CD14-positive monocyte (primary cell): ENCODE measurements at regions not wholly inside any gene's neighbourhood (a gene's known extent, or its start where the extent isn't known, plus 50 kb on each side); places are given as distances from the start of the nearest gene placed in this dataset.
A peak's percentile ranks its signal among the peaks of the same experiment; 100 is the strongest.
"Not testable (repeated sequence)": the region's sequence is repeated elsewhere in the genome, so short reads cannot be mapped to it uniquely, and the experiment has no call there.

Experiments
- DNase-seq, 3 donors: peaks; one replicate each; pipeline ENCODE4 v3.0.0-alpha.2; 2011 to 2022
- H2AFZ ChIP-seq: 2 replicates; pipeline ENCODE4 v1.6.0; 2012; ENCODE audit warnings: mild to moderate bottlenecking, low read depth, low read length, inconsistent platforms; ENCODE audit not compliant: insufficient read depth, poor library complexity, severe bottlenecking
- H3K27ac ChIP-seq, 2 donors: 1 replicate in 1 of 2; 2 replicates in 1 of 2; pipeline ENCODE4 v1.5.1; 2012 to 2013; ENCODE audit warnings: low read length in 2 of 2, control low read depth in 1 of 2, inconsistent platforms in 1 of 2, low read depth in 1 of 2, mild to moderate bottlenecking in 1 of 2
- H3K27me3 ChIP-seq, 2 donors: one replicate each; pipeline versions ENCODE4 v1.6.0 to v1.6.1; 2011 to 2013; ENCODE audit warnings: low read length in 2 of 2; ENCODE audit not compliant: control insufficient read depth in 2 of 2, insufficient read depth in 2 of 2
- H3K36me3 ChIP-seq, 2 donors: replicated peaks in 1 of 2; 1 replicate in 1 of 2; 2 replicates in 1 of 2; pipeline versions ENCODE4 v1.5.1 to v1.6.1; 2012 to 2013; ENCODE audit warnings: low read length in 2 of 2, control low read depth in 1 of 2, inconsistent platforms in 1 of 2, mild to moderate bottlenecking in 1 of 2; ENCODE audit not compliant: insufficient read depth in 2 of 2, control insufficient read depth in 1 of 2
- H3K4me1 ChIP-seq, 2 donors: 1 replicate in 1 of 2; 2 replicates in 1 of 2; pipeline versions ENCODE4 v1.5.1 to v1.6.1; 2012 to 2013; ENCODE audit warnings: low read length in 2 of 2, control low read depth in 1 of 2, inconsistent platforms in 1 of 2, mild to moderate bottlenecking in 1 of 2, moderate library complexity in 1 of 2; ENCODE audit not compliant: insufficient read depth in 2 of 2, control insufficient read depth in 1 of 2
- H3K4me2 ChIP-seq: replicated peaks from 2 replicates; pipeline ENCODE3; 2012; ENCODE audit warnings: low read length, moderate library complexity, mild to moderate bottlenecking; ENCODE audit not compliant: poor library complexity, severe bottlenecking; ENCODE audit errors: extremely low read depth
- H3K4me3 ChIP-seq, 3 experiments: fragments of 200-600 bp in 1 of 3; sonication (generic) in 1 of 3; replicated peaks in 1 of 3; 1 replicate in 2 of 3; 2 replicates in 1 of 3; pipeline ENCODE4 v1.5.1; 2011 to 2013; ENCODE audit warnings: low read length in 3 of 3, mild to moderate bottlenecking in 3 of 3, control low read depth in 2 of 3, low read depth in 2 of 3, inconsistent platforms in 1 of 3, moderate library complexity in 1 of 3
- H3K79me2 ChIP-seq: 2 replicates; pipeline ENCODE4 v1.6.0; 2012; ENCODE audit warnings: mild to moderate bottlenecking, control low read depth, inconsistent platforms, low read length, moderate library complexity; ENCODE audit not compliant: insufficient read depth
- H3K9ac ChIP-seq: 2 replicates; pipeline ENCODE4 v1.6.0; 2017; ENCODE audit warnings: low read length, mild to moderate bottlenecking; ENCODE audit not compliant: insufficient read depth, poor library complexity, severe bottlenecking
- H3K9me3 ChIP-seq, 2 donors: replicated peaks in 1 of 2; 1 replicate in 1 of 2; 2 replicates in 1 of 2; pipeline versions ENCODE4 v1.5.1 to v1.6.1; 2012 to 2013; ENCODE audit warnings: low read length in 2 of 2, control low read depth in 1 of 2; ENCODE audit not compliant: control insufficient read depth in 1 of 2, insufficient read depth in 1 of 2
- H4K20me1 ChIP-seq: 2 replicates; pipeline ENCODE4 v1.6.0; 2012; ENCODE audit warnings: mild to moderate bottlenecking, low read length, control low read depth, moderate library complexity; ENCODE audit not compliant: insufficient read depth
- H3K27ac Mint-ChIP-seq, 7 donors: one replicate each; pipeline ENCODE4 v1.8.0; 2020; ENCODE audit warnings: mild to moderate bottlenecking in 7 of 7, mixed read lengths in 7 of 7, moderate library complexity in 6 of 7, inconsistent platforms in 2 of 7
- H3K27me3 Mint-ChIP-seq, 3 donors: one replicate each; pipeline ENCODE4 v1.8.0; 2021 to 2022; ENCODE audit warnings: low read depth in 3 of 3, mild to moderate bottlenecking in 3 of 3, mixed read lengths in 3 of 3, moderate library complexity in 3 of 3, inconsistent platforms in 1 of 3
- H3K36me3 Mint-ChIP-seq, 2 donors: one replicate each; pipeline ENCODE4 v1.8.0; 2020; ENCODE audit warnings: mixed read lengths in 2 of 2, inconsistent platforms in 1 of 2, mild to moderate bottlenecking in 1 of 2
- H3K4me1 Mint-ChIP-seq: one replicate; pipeline ENCODE4 v1.8.0; 2020; ENCODE audit warnings: mild to moderate bottlenecking, mixed read lengths
- H3K4me3 Mint-ChIP-seq, 2 donors: one replicate each; pipeline ENCODE4 v1.8.0; 2020; ENCODE audit warnings: mild to moderate bottlenecking in 2 of 2, mixed read lengths in 2 of 2, moderate library complexity in 1 of 2
- H3K9me3 Mint-ChIP-seq, 7 donors: one replicate each; pipeline ENCODE4 v1.8.0; 2020 to 2022; ENCODE audit warnings: mixed read lengths in 7 of 7, mild to moderate bottlenecking in 6 of 7, moderate library complexity in 6 of 7, inconsistent platforms in 2 of 7
- WGBS: methylation state at CpG from one replicate; pipeline ENCODE4 v1.1.5; 2013; ENCODE audit warnings: missing lambda C conversion rate; ENCODE audit not compliant: insufficient coverage; 5-methylcytosine and 5-hydroxymethylcytosine counted together
- intact Hi-C, 2 donors: fragments of 100-400 bp; cut with micrococcal nuclease; formaldehyde crosslinking; loops; one replicate each; pipeline versions ENCODE4 v1.15.0 to v1.15.1; 2023
- TF ChIP-seq, protein P1 (sequence below): fragments of 200-600 bp; IDR thresholded peaks from one replicate; pipeline ENCODE4 v1.8.0; 2022; ENCODE audit warnings: antibody characterized with exemption, mild to moderate bottlenecking

GRCh38 chr19:14300303-14300702, 80.9 kb upstream of the ADGRE5 start:
- Histone ChIP-seq H3K4me3 (no peak overlapping the region), H4K20me1 (no peaks in the 10 kb centered on the region), H3K9ac (no peak overlapping the region), H3K9me3 (no peaks in the 10 kb centered on the region), H3K4me2 (no peak overlapping the region), H3K36me3 (no peaks in the 10 kb centered on the region), H3K27ac (no peak overlapping the region), H2AFZ (no peak overlapping the region), H3K27me3 (no peaks in the 10 kb centered on the region), H3K4me1 (no peaks in the 10 kb centered on the region), H3K79me2 (no peaks in the 10 kb centered on the region)
- 100% methylated on average over 1 of the region's 6 CpGs for WGBS
- intact Hi-C loops: no loop called here
- Mint-ChIP-seq H3K4me1 (peaks cover 6% of the 10 kb centered on the region), H3K27ac (no peak overlapping the region), H3K4me3 (no peak overlapping the region), H3K36me3 (no peaks in the 10 kb centered on the region), H3K9me3 (no peaks in the 10 kb centered on the region), H3K27me3 (peaks cover 0 to 20% (median 10%) of the 10 kb centered on the region in 3 donors)
- no peak for DNase-seq
- TF ChIP-seq, protein P1, sequence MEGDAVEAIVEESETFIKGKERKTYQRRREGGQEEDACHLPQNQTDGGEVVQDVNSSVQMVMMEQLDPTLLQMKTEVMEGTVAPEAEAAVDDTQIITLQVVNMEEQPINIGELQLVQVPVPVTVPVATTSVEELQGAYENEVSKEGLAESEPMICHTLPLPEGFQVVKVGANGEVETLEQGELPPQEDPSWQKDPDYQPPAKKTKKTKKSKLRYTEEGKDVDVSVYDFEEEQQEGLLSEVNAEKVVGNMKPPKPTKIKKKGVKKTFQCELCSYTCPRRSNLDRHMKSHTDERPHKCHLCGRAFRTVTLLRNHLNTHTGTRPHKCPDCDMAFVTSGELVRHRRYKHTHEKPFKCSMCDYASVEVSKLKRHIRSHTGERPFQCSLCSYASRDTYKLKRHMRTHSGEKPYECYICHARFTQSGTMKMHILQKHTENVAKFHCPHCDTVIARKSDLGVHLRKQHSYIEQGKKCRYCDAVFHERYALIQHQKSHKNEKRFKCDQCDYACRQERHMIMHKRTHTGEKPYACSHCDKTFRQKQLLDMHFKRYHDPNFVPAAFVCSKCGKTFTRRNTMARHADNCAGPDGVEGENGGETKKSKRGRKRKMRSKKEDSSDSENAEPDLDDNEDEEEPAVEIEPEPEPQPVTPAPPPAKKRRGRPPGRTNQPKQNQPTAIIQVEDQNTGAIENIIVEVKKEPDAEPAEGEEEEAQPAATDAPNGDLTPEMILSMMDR: no peak

GRCh38 chr19:14299224-14299827, 81.9 kb upstream of the ADGRE5 start:
- H3K9ac ChIP-seq, intact Hi-C loops, H3K36me3 Mint-ChIP-seq, H3K4me2 ChIP-seq, H3K4me3 Mint-ChIP-seq, H3K4me3 ChIP-seq, H3K4me1 ChIP-seq, H3K27ac Mint-ChIP-seq, H3K79me2 ChIP-seq, H3K36me3 ChIP-seq, DNase-seq, H3K9me3 Mint-ChIP-seq, H3K9me3 ChIP-seq, H3K27me3 ChIP-seq, H2AFZ ChIP-seq, H4K20me1 ChIP-seq, H3K27ac ChIP-seq: not testable (repeated sequence)
- Mint-ChIP-seq H3K4me1 (peaks cover 11% of the 10 kb centered on the region), H3K27me3 (peaks cover 1 to 23% (median 10%) of the 10 kb centered on the region in 3 donors)
- WGBS: 87% methylated on average over 7 of the region's 13 CpGs

DNA sequence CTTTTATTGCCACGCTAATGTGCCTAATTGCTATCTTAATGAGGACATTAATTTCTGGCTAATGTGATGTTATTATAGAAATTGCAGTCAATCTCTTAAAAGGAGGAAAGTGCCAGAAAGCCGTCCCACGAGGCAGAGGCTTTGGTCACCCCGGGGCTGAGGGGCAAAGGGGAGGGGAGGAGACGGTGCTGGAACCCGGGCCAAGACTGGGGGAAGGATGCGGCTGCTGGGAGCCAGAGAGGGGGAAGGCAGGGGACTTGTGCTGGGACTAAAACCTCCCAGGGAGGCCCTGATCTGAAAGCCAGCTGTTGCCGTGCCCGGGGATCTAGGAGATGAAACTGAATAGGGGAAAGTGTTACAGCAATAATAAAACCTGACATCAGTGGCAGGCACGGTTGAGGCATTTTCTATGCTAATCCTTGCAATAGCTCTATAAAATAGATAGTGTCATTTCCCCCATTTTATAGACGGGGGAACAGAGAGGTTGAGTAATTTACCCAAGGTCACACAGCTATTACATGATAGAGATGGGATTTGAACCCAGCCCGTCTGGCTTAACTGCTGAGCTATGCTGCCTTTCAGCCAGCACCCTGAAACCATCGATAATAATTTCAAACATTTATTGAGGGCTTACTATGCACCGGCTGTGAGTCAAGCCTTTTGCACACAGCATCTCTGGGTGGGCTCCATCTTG, 83.2 kb upstream of the ADGRE5 start:
- DNase-seq, H4K20me1 ChIP-seq, H3K4me3 Mint-ChIP-seq, H3K4me3 ChIP-seq, H3K36me3 Mint-ChIP-seq, H3K4me1 ChIP-seq, H3K27ac Mint-ChIP-seq, H3K27me3 ChIP-seq, H2AFZ ChIP-seq, H3K27ac ChIP-seq, H3K79me2 ChIP-seq, H3K9ac ChIP-seq, H3K36me3 ChIP-seq, H3K4me2 ChIP-seq, H3K9me3 ChIP-seq, H3K9me3 Mint-ChIP-seq, intact Hi-C loops: not testable (repeated sequence)
- peaks cover 19% of the 10 kb centered on the region for H3K4me1 Mint-ChIP-seq
- H3K27me3 Mint-ChIP-seq: peaks cover 2 to 24% (median 6%) of the 10 kb centered on the region in 3 donors
- WGBS: 75% methylated on average over 4 of the region's 14 CpGs

GRCh38 chr19:14294974-14295373, 86.3 kb upstream of the ADGRE5 start:
- H4K20me1 ChIP-seq, H3K4me3 Mint-ChIP-seq, intact Hi-C loops, H3K27ac ChIP-seq, H3K4me3 ChIP-seq, H3K79me2 ChIP-seq, H3K36me3 ChIP-seq, H3K9ac ChIP-seq, H3K36me3 Mint-ChIP-seq, H3K9me3 Mint-ChIP-seq, H2AFZ ChIP-seq, H3K4me2 ChIP-seq, H3K9me3 ChIP-seq, H3K27me3 ChIP-seq: not testable (repeated sequence)
- Mint-ChIP-seq H3K4me1 (peaks cover 23% of the 10 kb centered on the region), H3K27me3 (peaks cover 0 to 10% (median 2%) of the 10 kb centered on the region in 3 donors), H3K27ac (peak overlapping the region in 1 of 7 donors; percentile 19)
- peaks cover 8 to 12% of the 10 kb centered on the region in 2 donors for H3K4me1 ChIP-seq
- WGBS: 100% methylated on average over 2 of the region's 5 CpGs
- DNase-seq: peak in 2 of 3 donors; percentile 20 to 36
